HL-60 (cell line): ENCODE measurements at regions not wholly inside any gene's neighbourhood (a gene's known extent, or its start where the extent isn't known, plus 50 kb on each side); places are given as distances from the start of the nearest gene placed in this dataset.
"Not testable (repeated sequence)": the region's sequence is repeated elsewhere in the genome, so short reads cannot be mapped to it uniquely, and the experiment has no call there.

Source experiments
- CTCF ChIP-seq: IDR thresholded peaks from one replicate; pipeline ENCODE4 v1.5.1; 2011; ENCODE audit warnings: low read length, control low read depth, inconsistent platforms; ENCODE audit not compliant: insufficient read depth
- GABPA ChIP-seq: IDR thresholded peaks from 2 replicates; pipeline ENCODE4 v1.6.1; 2012; ENCODE audit warnings: low read depth
- POLR2AphosphoS5 ChIP-seq: IDR thresholded peaks from 2 replicates; pipeline ENCODE4 v1.6.1; 2012; ENCODE audit warnings: low read depth
- REST ChIP-seq: IDR thresholded peaks from 2 replicates; pipeline ENCODE4 v1.6.1; 2012; ENCODE audit warnings: low read depth; ENCODE audit not compliant: insufficient replicate concordance
- SPI1 ChIP-seq: IDR thresholded peaks from 2 replicates; pipeline ENCODE4 v1.6.1; 2012; ENCODE audit warnings: low read depth, mild to moderate bottlenecking, borderline replicate concordance

- TF ChIP-seq CTCF, GABPA, POLR2AphosphoS5, REST, SPI1: not testable (repeated sequence)
Observed at GRCh38 chr16:29130901-29131851, 146.3 kb downstream of the LAT start.
